CD4-positive, alpha-beta T cell treated with Interferon alpha-2 for 1 hour (primary cell): ENCODE measurements at regions not wholly inside any gene's neighbourhood (a gene's known extent, or its start where the extent isn't known, plus 50 kb on each side); places are given as distances from the start of the nearest gene placed in this dataset.
"Not testable (repeated sequence)": the region's sequence is repeated elsewhere in the genome, so short reads cannot be mapped to it uniquely, and the experiment has no call there.

Source experiments
- DNase-seq, 2 donors: peaks; one replicate each; pipeline ENCODE4 v3.0.0-alpha.2; 2020 to 2022

- no peak for DNase-seq
Observed at GRCh38 chr1:64318428-64318827, 115.0 kb downstream of the UBE2U start.

- no peak for DNase-seq
Observed at GRCh38 chr1:64320007-64320406, 116.6 kb downstream of the UBE2U start.

GRCh38 chr1:64320470-64320869 lies 117.0 kb downstream of the UBE2U start:
- peak in 1 of 2 donors; percentile 1 for DNase-seq

GRCh38 chr1:64320922-64321614 lies 117.6 kb downstream of the UBE2U start:
- no peak for DNase-seq

- DNase-seq: no peak
Observed at GRCh38 chr1:64323054-64323453, 119.6 kb downstream of the UBE2U start.

- no peak for DNase-seq
Observed at GRCh38 chr1:64323882-64324281, 120.5 kb downstream of the UBE2U start.

GRCh38 chr1:64325856-64326255 lies 122.4 kb downstream of the UBE2U start:
- no peak for DNase-seq

GRCh38 chr1:64327119-64327518 lies 123.7 kb downstream of the UBE2U start:
- no peak for DNase-seq

- DNase-seq: no peak
Observed at GRCh38 chr1:64328193-64328592, 124.8 kb downstream of the UBE2U start.

GRCh38 chr1:64330839-64331238 lies 127.4 kb downstream of the UBE2U start:
- DNase-seq: no peak

GRCh38 chr1:64335636-64336035 lies 132.2 kb downstream of the UBE2U start:
- DNase-seq: no peak

GRCh38 chr1:64337475-64337874 lies 132.5 kb upstream of the CACHD1 start:
- no peak for DNase-seq

- DNase-seq: no peak
Observed at GRCh38 chr1:64337926-64338325, 132.0 kb upstream of the CACHD1 start.

- no peak for DNase-seq
Observed at GRCh38 chr1:64340361-64340760, 129.6 kb upstream of the CACHD1 start.

GRCh38 chr1:64343105-64343822 lies 126.7 kb upstream of the CACHD1 start:
- no peak for DNase-seq

- DNase-seq: no peak
Observed at GRCh38 chr1:64343823-64344190, 126.1 kb upstream of the CACHD1 start.

GRCh38 chr1:64348270-64348960 lies 121.5 kb upstream of the CACHD1 start:
- DNase-seq: no peak

- DNase-seq: no peak
Observed at GRCh38 chr1:64348961-64349648, 120.8 kb upstream of the CACHD1 start.

GRCh38 chr1:64355534-64355933 lies 114.4 kb upstream of the CACHD1 start:
- not testable (repeated sequence) for DNase-seq

- DNase-seq: no peak
Observed at GRCh38 chr1:64356636-64357256, 113.2 kb upstream of the CACHD1 start.

- no peak for DNase-seq
Observed at GRCh38 chr1:64357422-64357821, 112.5 kb upstream of the CACHD1 start.

- DNase-seq: no peak
Observed at GRCh38 chr1:64358692-64359091, 111.2 kb upstream of the CACHD1 start.

- no peak for DNase-seq
Observed at GRCh38 chr1:64361974-64362373, 108.0 kb upstream of the CACHD1 start.
